Right lobe of liver (tissue), 6 donors: ENCODE measurements at regions not wholly inside any gene's neighbourhood (a gene's known extent, or its start where the extent isn't known, plus 50 kb on each side); places are given as distances from the start of the nearest gene placed in this dataset.

Source experiments
- ATAC-seq, 4 donors: fragments of 200-7000 bp; cut with Tn5 transposase; one replicate each; pipeline ENCODE4 v1.9.1; 2020; ENCODE audit warnings: mild to moderate bottlenecking in 4 of 4, moderate library complexity in 4 of 4
- DNase-seq, 3 donors: peaks; one replicate each; pipeline ENCODE4 v3.0.0-alpha.2; 2020
- H3K27ac ChIP-seq, 3 donors: fragments of 200-600 bp; one replicate each; pipeline ENCODE4 v1.8.0; 2022
- H3K27me3 ChIP-seq, 2 donors: fragments of 200-600 bp; one replicate each; pipeline ENCODE4 v1.8.0; 2022
- H3K36me3 ChIP-seq, 4 donors: fragments of 200-600 bp; sonication (generic) in 1 of 4; one replicate each; pipeline versions ENCODE4 v1.5.1 to v1.8.0; 2017 to 2022; ENCODE audit warnings: control low read depth in 1 of 4
- H3K4me1 ChIP-seq, 4 donors: fragments of 200-600 bp; sonication (generic) in 1 of 4; one replicate each; pipeline versions ENCODE4 v1.5.1 to v1.8.0; 2017 to 2022; ENCODE audit warnings: control low read depth in 1 of 4
- H3K4me3 ChIP-seq, 3 donors: fragments of 200-600 bp; one replicate each; pipeline ENCODE4 v1.8.0; 2022
- H3K9me3 ChIP-seq, 4 donors: fragments of 200-600 bp; sonication (generic) in 1 of 4; one replicate each; pipeline versions ENCODE4 v1.5.1 to v1.8.0; 2017 to 2022; ENCODE audit warnings: control low read depth in 1 of 4
- CTCF ChIP-seq, 4 donors: fragments of 200-600 bp in 3 of 4; fragments of 450-650 bp in 1 of 4; IDR thresholded peaks; one replicate each; pipeline versions ENCODE4 v1.5.1 to v1.8.0; 2016 to 2022; ENCODE audit warnings: antibody characterized with exemption in 4 of 4, mild to moderate bottlenecking in 2 of 4
- POLR2A ChIP-seq: fragments of 450-650 bp; IDR thresholded peaks from one replicate; pipeline ENCODE4 v1.6.1; 2017; ENCODE audit warnings: antibody characterized with exemption, mild to moderate bottlenecking
- WGBS: methylation state at CpG from one replicate; pipeline ENCODE4 v1.1.6; 2018; ENCODE audit warnings: low coverage, low lambda C conversion rate; ENCODE audit not compliant: insufficient coverage; ENCODE audit errors: missing lambda C conversion rate; 5-methylcytosine and 5-hydroxymethylcytosine counted together
- intact Hi-C, 2 donors: fragments of 100-400 bp; cut with DNase I; formaldehyde crosslinking; loops; one replicate each; pipeline versions ENCODE4 v1.11.2 to v1.14.1; 2022
- donor health status: DM: no; HTN: yes; CAD: no.
- donor health status: DM: no; HTN: no; CAD: no.
- donor health status: DM: no; HTN: no; CAD: no.
- donor health status: DM: no; HTN: yes; CAD: no.
- donor health status: DM: no; HTN: yes; CAD: no.

- DNase-seq (no peak), ATAC-seq (no peak)
- Histone ChIP-seq H3K9me3 (no peaks in the 10 kb centered on the region), H3K27ac (no peak overlapping the region), H3K4me3 (no peak overlapping the region), H3K36me3 (no peaks in the 10 kb centered on the region), H3K4me1 (peaks cover 0 to 15% (median 0%) of the 10 kb centered on the region in 4 donors), H3K27me3 (no peaks in the 10 kb centered on the region)
- WGBS: 61% methylated on average over 5 of the region's 6 CpGs
- intact Hi-C loops: no loop called here
- TF ChIP-seq CTCF (IDR thresholded peaks at IDR 0.05) (no peak), POLR2A (no peak)
Observed at GRCh38 chr10:123373591-123373990, 219.4 kb downstream of the BUB3 start.

- Histone ChIP-seq H3K4me1 (peaks cover 0 to 15% (median 0%) of the 10 kb centered on the region in 4 donors), H3K4me3 (no peak overlapping the region), H3K27ac (no peak overlapping the region), H3K36me3 (no peaks in the 10 kb centered on the region), H3K27me3 (no peaks in the 10 kb centered on the region), H3K9me3 (no peaks in the 10 kb centered on the region)
- intact Hi-C loops: no loop called here
- DNase-seq (no peak), ATAC-seq (no peak)
- WGBS: 79% methylated on average over 3 of the region's 3 CpGs
- TF ChIP-seq CTCF (IDR thresholded peaks at IDR 0.05) (no peak), POLR2A (no peak)
Observed at GRCh38 chr10:123375097-123375496, 220.9 kb downstream of the BUB3 start.

GRCh38 chr10:123375738-123376137, 221.5 kb downstream of the BUB3 start:
- H3K9me3 ChIP-seq: no peaks in the 10 kb centered on the region
- no peaks in the 10 kb centered on the region for H3K36me3 ChIP-seq
- H3K27ac ChIP-seq: no peak overlapping the region
- intact Hi-C loops: no loop called here
- ATAC-seq: no peak
- 78% methylated on average over 1 of the region's 1 CpG for WGBS
- no peak for DNase-seq
- H3K4me3 ChIP-seq: no peak overlapping the region
- peaks cover 0 to 15% (median 0%) of the 10 kb centered on the region in 4 donors for H3K4me1 ChIP-seq
- no peaks in the 10 kb centered on the region for H3K27me3 ChIP-seq
- TF ChIP-seq POLR2A: no peak

GRCh38 chr10:123377883-123378282, 223.7 kb downstream of the BUB3 start:
- intact Hi-C loops: no loop called here

GRCh38 chr10:123378302-123378701, 224.1 kb downstream of the BUB3 start:
- H3K9me3 ChIP-seq: no peaks in the 10 kb centered on the region
- H3K27ac ChIP-seq: no peak overlapping the region
- ATAC-seq: peak; percentile 22 to 54 (median 42)
- TF ChIP-seq CTCF (IDR thresholded peaks at IDR 0.05): no peak
- no CpG with 5 or more reads among the region's 2 CpGs for WGBS
- intact Hi-C loops: no loop called here
- no peak overlapping the region for H3K4me3 ChIP-seq
- peaks cover 0 to 15% (median 0%) of the 10 kb centered on the region in 4 donors for H3K4me1 ChIP-seq
- no peaks in the 10 kb centered on the region for H3K36me3 ChIP-seq
- no peak for DNase-seq
- no peaks in the 10 kb centered on the region for H3K27me3 ChIP-seq

More at GRCh38 chr10:123377883-123378282, 223.7 kb downstream of the BUB3 start:
- WGBS: 14% methylated on average over 8 of the region's 8 CpGs
- Histone ChIP-seq H3K27me3 (no peaks in the 10 kb centered on the region), H3K4me3 (no peak overlapping the region), H3K4me1 (peaks cover 0 to 15% (median 0%) of the 10 kb centered on the region in 4 donors), H3K27ac (no peak overlapping the region), H3K9me3 (no peaks in the 10 kb centered on the region), H3K36me3 (no peaks in the 10 kb centered on the region)
- TF ChIP-seq POLR2A: no peak
- DNase-seq (peak; percentile 39 to 58 (median 54)), ATAC-seq (peak; percentile 65 to 94 (median 82))

GRCh38 chr10:123379156-123379555, 225.0 kb downstream of the BUB3 start:
- no peak for TF ChIP-seq CTCF (IDR thresholded peaks at IDR 0.05)
- no peak for TF ChIP-seq POLR2A
- Histone ChIP-seq H3K27me3 (no peaks in the 10 kb centered on the region), H3K36me3 (no peaks in the 10 kb centered on the region), H3K27ac (no peak overlapping the region), H3K4me3 (no peak overlapping the region), H3K9me3 (no peaks in the 10 kb centered on the region), H3K4me1 (peaks cover 0 to 15% (median 0%) of the 10 kb centered on the region in 4 donors)
- DNase-seq (no peak), ATAC-seq (no peak)
- intact Hi-C loops: no loop called here
- 40% methylated on average over 1 of the region's 5 CpGs for WGBS
